ENCODE measurements at regions not wholly inside any gene's neighbourhood (a gene's known extent, or its start where the extent isn't known, plus 50 kb on each side); places are given as distances from the start of the nearest gene placed in this dataset.

GRCh38 chr13:48761256-48761655 lies 107.5 kb downstream of the CYSLTR2 start:
- Histone ChIP-seq H3K4me3 (ENCODE audit: insufficient read depth in 1 of 2, low read depth in 1 of 2, low read length in 2 of 2) (no peak overlapping the region), H2AFZ (ENCODE audit: low read depth, low read length) (no peak overlapping the region), H3K27ac (ENCODE audit: low read length, poor library complexity, severe bottlenecking) (no peak overlapping the region), H3K4ac (ENCODE audit: low read depth in 1 of 2, low read length in 2 of 2) (no peak overlapping the region), H3K18ac (ENCODE audit: low read depth in 1 of 2, low read length in 2 of 2) (no peak overlapping the region), H3K23ac (ENCODE audit: low read length in 2 of 2) (no peak overlapping the region), H3K9me3 (ENCODE audit: control insufficient read depth, low read length) (peaks cover 38% of the 10 kb centered on the region), H2BK5ac (ENCODE audit: low read depth, low read length, poor library complexity, severe bottlenecking) (no peak overlapping the region), H3K36me3 (ENCODE audit: control insufficient read depth in 1 of 2, insufficient read depth in 2 of 2, low read depth in 1 of 2, low read length in 2 of 2) (no peaks in the 10 kb centered on the region), H2BK120ac (ENCODE audit: low read depth, low read length) (no peak overlapping the region), H4K8ac (ENCODE audit: low read length) (no peak overlapping the region), H3K4me2 (ENCODE audit: low read length, poor library complexity, severe bottlenecking) (no peak overlapping the region), H4K91ac (ENCODE audit: low read length) (no peak overlapping the region), H2BK12ac (ENCODE audit: low read length in 2 of 2) (no peak overlapping the region), H3K27me3 (ENCODE audit: control insufficient read depth in 1 of 2, insufficient read depth in 1 of 2, low read length in 2 of 2) (peaks cover 0 to 33% of the 10 kb centered on the region in 2 experiments), H3K9ac (ENCODE audit: low read length) (no peak overlapping the region), H2AK5ac (ENCODE audit: low read length, severe bottlenecking) (no peak overlapping the region), H3K4me1 (ENCODE audit: control insufficient read depth, insufficient read depth, low read depth, low read length) (no peaks in the 10 kb centered on the region), H3K79me1 (replicated peaks; ENCODE audit: low read length, poor library complexity, severe bottlenecking) (no peaks in the 10 kb centered on the region), H3K14ac (ENCODE audit: low read length in 2 of 2) (no peak overlapping the region), H2BK15ac (ENCODE audit: low read depth, poor library complexity, severe bottlenecking) (no peak overlapping the region)
- WGBS = 52% methylated on average over 2 of the region's 2 CpGs
- DNase-seq = no peak

GRCh38 chr13:48769107-48769704 lies 115.5 kb downstream of the CYSLTR2 start:
- Histone ChIP-seq H3K9me3 (ENCODE audit: control insufficient read depth, low read length) (peaks cover 19% of the 10 kb centered on the region), H4K8ac (ENCODE audit: low read length) (no peak overlapping the region), H2AFZ (ENCODE audit: low read depth, low read length) (no peak overlapping the region), H4K91ac (ENCODE audit: low read length) (no peak overlapping the region), H3K14ac (ENCODE audit: low read length in 2 of 2) (no peak overlapping the region), H3K79me1 (replicated peaks; ENCODE audit: low read length, poor library complexity, severe bottlenecking) (no peaks in the 10 kb centered on the region), H3K27me3 (ENCODE audit: control insufficient read depth in 1 of 2, insufficient read depth in 1 of 2, low read length in 2 of 2) (peaks cover 0 to 25% of the 10 kb centered on the region in 2 experiments), H3K18ac (ENCODE audit: low read depth in 1 of 2, low read length in 2 of 2) (no peak overlapping the region), H2BK120ac (ENCODE audit: low read depth, low read length) (no peak overlapping the region), H3K4me3 (ENCODE audit: insufficient read depth in 1 of 2, low read depth in 1 of 2, low read length in 2 of 2) (no peak overlapping the region), H3K9ac (ENCODE audit: low read length) (no peak overlapping the region), H3K4ac (ENCODE audit: low read depth in 1 of 2, low read length in 2 of 2) (no peak overlapping the region), H3K36me3 (ENCODE audit: control insufficient read depth in 1 of 2, insufficient read depth in 2 of 2, low read depth in 1 of 2, low read length in 2 of 2) (no peaks in the 10 kb centered on the region), H2AK5ac (ENCODE audit: low read length, severe bottlenecking) (peak overlapping the region; percentile 5), H2BK5ac (ENCODE audit: low read depth, low read length, poor library complexity, severe bottlenecking) (no peak overlapping the region), H3K4me2 (ENCODE audit: low read length, poor library complexity, severe bottlenecking) (no peak overlapping the region), H3K27ac (ENCODE audit: low read length, poor library complexity, severe bottlenecking) (no peak overlapping the region), H3K23ac (ENCODE audit: low read length in 2 of 2) (no peak overlapping the region), H3K4me1 (ENCODE audit: control insufficient read depth, insufficient read depth, low read depth, low read length) (peaks cover 5% of the 10 kb centered on the region), H2BK12ac (ENCODE audit: low read length in 2 of 2) (no peak overlapping the region), H2BK15ac (ENCODE audit: low read depth, poor library complexity, severe bottlenecking) (no peak overlapping the region)
- 44% methylated on average over 4 of the region's 4 CpGs for WGBS
- peak; percentile 89 for DNase-seq

GRCh38 chr13:48770372-48770771 lies 116.6 kb downstream of the CYSLTR2 start:
- peaks cover 0 to 27% of the 10 kb centered on the region in 2 experiments for H3K27me3 ChIP-seq (ENCODE audit: control insufficient read depth in 1 of 2, insufficient read depth in 1 of 2, low read length in 2 of 2)
- H2BK15ac ChIP-seq (ENCODE audit: low read depth, poor library complexity, severe bottlenecking) = no peak overlapping the region
- no peak overlapping the region for H3K4me3 ChIP-seq (ENCODE audit: insufficient read depth in 1 of 2, low read depth in 1 of 2, low read length in 2 of 2)
- H2AK5ac ChIP-seq (ENCODE audit: low read length, severe bottlenecking) = peak overlapping the region; percentile 87
- no peak for DNase-seq
- WGBS = 96% methylated on average over 1 of the region's 1 CpG
- peaks cover 5% of the 10 kb centered on the region for H3K4me1 ChIP-seq (ENCODE audit: control insufficient read depth, insufficient read depth, low read depth, low read length)
- H3K27ac ChIP-seq (ENCODE audit: low read length, poor library complexity, severe bottlenecking) = no peak overlapping the region
- H3K79me1 ChIP-seq (replicated peaks; ENCODE audit: low read length, poor library complexity, severe bottlenecking) = no peaks in the 10 kb centered on the region
- no peak overlapping the region for H2BK5ac ChIP-seq (ENCODE audit: low read depth, low read length, poor library complexity, severe bottlenecking)
- no peak overlapping the region for H4K91ac ChIP-seq (ENCODE audit: low read length)
- H2BK120ac ChIP-seq (ENCODE audit: low read depth, low read length) = no peak overlapping the region
- H3K9ac ChIP-seq (ENCODE audit: low read length) = no peak overlapping the region
- H2AFZ ChIP-seq (ENCODE audit: low read depth, low read length) = no peak overlapping the region
- H3K4me2 ChIP-seq (ENCODE audit: low read length, poor library complexity, severe bottlenecking) = no peak overlapping the region
- H3K14ac ChIP-seq (ENCODE audit: low read length in 2 of 2) = no peak overlapping the region
- H4K8ac ChIP-seq (ENCODE audit: low read length) = no peak overlapping the region
- H3K23ac ChIP-seq (ENCODE audit: low read length in 2 of 2) = no peak overlapping the region
- no peaks in the 10 kb centered on the region for H3K36me3 ChIP-seq (ENCODE audit: control insufficient read depth in 1 of 2, insufficient read depth in 2 of 2, low read depth in 1 of 2, low read length in 2 of 2)
- no peak overlapping the region for H3K4ac ChIP-seq (ENCODE audit: low read depth in 1 of 2, low read length in 2 of 2)
- H2BK12ac ChIP-seq (ENCODE audit: low read length in 2 of 2) = peak overlapping the region in 1 of 2 experiments; percentile 17
- peaks cover 8% of the 10 kb centered on the region for H3K9me3 ChIP-seq (ENCODE audit: control insufficient read depth, low read length)
- H3K18ac ChIP-seq (ENCODE audit: low read depth in 1 of 2, low read length in 2 of 2) = no peak overlapping the region

- Histone ChIP-seq H2BK15ac (ENCODE audit: low read depth, poor library complexity, severe bottlenecking) (no peak overlapping the region), H3K4me3 (ENCODE audit: insufficient read depth in 1 of 2, low read depth in 1 of 2, low read length in 2 of 2) (no peak overlapping the region), H3K4me1 (ENCODE audit: control insufficient read depth, insufficient read depth, low read depth, low read length) (peaks cover 5% of the 10 kb centered on the region), H2AK5ac (ENCODE audit: low read length, severe bottlenecking) (no peak overlapping the region), H3K4ac (ENCODE audit: low read depth in 1 of 2, low read length in 2 of 2) (no peak overlapping the region), H4K8ac (ENCODE audit: low read length) (no peak overlapping the region), H2BK5ac (ENCODE audit: low read depth, low read length, poor library complexity, severe bottlenecking) (no peak overlapping the region), H2AFZ (ENCODE audit: low read depth, low read length) (no peak overlapping the region), H3K23ac (ENCODE audit: low read length in 2 of 2) (no peak overlapping the region), H3K79me1 (replicated peaks; ENCODE audit: low read length, poor library complexity, severe bottlenecking) (no peaks in the 10 kb centered on the region), H2BK120ac (ENCODE audit: low read depth, low read length) (no peak overlapping the region), H3K18ac (ENCODE audit: low read depth in 1 of 2, low read length in 2 of 2) (no peak overlapping the region), H3K27ac (ENCODE audit: low read length, poor library complexity, severe bottlenecking) (no peak overlapping the region), H4K91ac (ENCODE audit: low read length) (no peak overlapping the region), H3K9me3 (ENCODE audit: control insufficient read depth, low read length) (peaks cover 3% of the 10 kb centered on the region), H3K14ac (ENCODE audit: low read length in 2 of 2) (no peak overlapping the region), H3K27me3 (ENCODE audit: control insufficient read depth in 1 of 2, insufficient read depth in 1 of 2, low read length in 2 of 2) (peaks cover 0 to 20% of the 10 kb centered on the region in 2 experiments), H3K9ac (ENCODE audit: low read length) (no peak overlapping the region), H3K4me2 (ENCODE audit: low read length, poor library complexity, severe bottlenecking) (no peak overlapping the region), H2BK12ac (ENCODE audit: low read length in 2 of 2) (no peak overlapping the region), H3K36me3 (ENCODE audit: control insufficient read depth in 1 of 2, insufficient read depth in 2 of 2, low read depth in 1 of 2, low read length in 2 of 2) (no peaks in the 10 kb centered on the region)
- DNase-seq = no peak
- 64% methylated on average over 1 of the region's 1 CpG for WGBS
Measured at GRCh38 chr13:48772908-48773307, 119.2 kb downstream of the CYSLTR2 start.
